Natural killer cell (primary cell): ENCODE measurements at regions not wholly inside any gene's neighbourhood (a gene's known extent, or its start where the extent isn't known, plus 50 kb on each side); places are given as distances from the start of the nearest gene placed in this dataset.
A peak's percentile ranks its signal among the peaks of the same experiment; 100 is the strongest.

Experiments used
- ATAC-seq, 3 donors: fragments of 150-1000 bp in 2 of 3; fragments of 200-7000 bp in 1 of 3; cut with Tn5 transposase; 1 replicate in 1 of 3; 2 replicates in 2 of 3; pipeline ENCODE4 v1.10.0; 2021; ENCODE audit warnings: mild to moderate bottlenecking in 2 of 3, moderate library complexity in 2 of 3
- DNase-seq, 2 donors: peaks; one replicate each; pipeline versions ENCODE4 v3.0.0 to v3.0.0-alpha.2; 2013 to 2021; ENCODE audit warnings: mixed read lengths in 1 of 2
- H3K27ac ChIP-seq: one replicate; pipeline ENCODE4 v1.5.1; 2013; ENCODE audit warnings: mild to moderate bottlenecking, low read length
- H3K27me3 ChIP-seq: one replicate; pipeline ENCODE4 v1.6.1; 2013; ENCODE audit warnings: low read length; ENCODE audit not compliant: control insufficient read depth, insufficient read depth
- H3K36me3 ChIP-seq: one replicate; pipeline ENCODE4 v1.6.1; 2013; ENCODE audit warnings: low read length; ENCODE audit not compliant: control insufficient read depth, insufficient read depth
- H3K4me1 ChIP-seq: one replicate; pipeline ENCODE4 v1.6.1; 2013; ENCODE audit warnings: low read length; ENCODE audit not compliant: control insufficient read depth, insufficient read depth
- H3K4me3 ChIP-seq: one replicate; pipeline ENCODE4 v1.5.1; 2013; ENCODE audit warnings: low read length
- H3K9me3 ChIP-seq: one replicate; pipeline ENCODE4 v1.6.1; 2013; ENCODE audit warnings: low read length; ENCODE audit not compliant: control insufficient read depth, insufficient read depth
- H3K27ac Mint-ChIP-seq, 2 donors: one replicate each; pipeline ENCODE4 v1.8.0; 2022; ENCODE audit warnings: mild to moderate bottlenecking in 2 of 2, mixed read lengths in 2 of 2, moderate library complexity in 1 of 2
- H3K27me3 Mint-ChIP-seq, 2 donors: one replicate each; pipeline ENCODE4 v1.8.0; 2022; ENCODE audit warnings: low read depth in 2 of 2, mixed read lengths in 2 of 2
- H3K36me3 Mint-ChIP-seq: one replicate; pipeline ENCODE4 v1.8.0; 2022; ENCODE audit warnings: mixed read lengths
- H3K4me1 Mint-ChIP-seq, 2 donors: one replicate each; pipeline ENCODE4 v1.8.0; 2022; ENCODE audit warnings: mixed read lengths in 2 of 2
- H3K4me3 Mint-ChIP-seq: one replicate; pipeline ENCODE4 v1.8.0; 2022; ENCODE audit warnings: mild to moderate bottlenecking, moderate library complexity, mixed read lengths
- H3K9me3 Mint-ChIP-seq, 2 donors: one replicate each; pipeline ENCODE4 v1.8.0; 2022; ENCODE audit warnings: mixed read lengths in 2 of 2
- WGBS: methylation state at CpG from one replicate; pipeline ENCODE4 v1.1.7; 2013; ENCODE audit warnings: missing lambda C conversion rate; ENCODE audit not compliant: insufficient coverage; 5-methylcytosine and 5-hydroxymethylcytosine counted together
- intact Hi-C: fragments of 100-400 bp; cut with micrococcal nuclease; formaldehyde crosslinking; loops from one replicate; pipeline ENCODE4 v1.14.2; 2022
- TF ChIP-seq, protein P1 (sequence below): fragments of 200-600 bp; IDR thresholded peaks from one replicate; pipeline ENCODE4 v1.8.0; 2022; ENCODE audit warnings: antibody characterized with exemption

DNA sequence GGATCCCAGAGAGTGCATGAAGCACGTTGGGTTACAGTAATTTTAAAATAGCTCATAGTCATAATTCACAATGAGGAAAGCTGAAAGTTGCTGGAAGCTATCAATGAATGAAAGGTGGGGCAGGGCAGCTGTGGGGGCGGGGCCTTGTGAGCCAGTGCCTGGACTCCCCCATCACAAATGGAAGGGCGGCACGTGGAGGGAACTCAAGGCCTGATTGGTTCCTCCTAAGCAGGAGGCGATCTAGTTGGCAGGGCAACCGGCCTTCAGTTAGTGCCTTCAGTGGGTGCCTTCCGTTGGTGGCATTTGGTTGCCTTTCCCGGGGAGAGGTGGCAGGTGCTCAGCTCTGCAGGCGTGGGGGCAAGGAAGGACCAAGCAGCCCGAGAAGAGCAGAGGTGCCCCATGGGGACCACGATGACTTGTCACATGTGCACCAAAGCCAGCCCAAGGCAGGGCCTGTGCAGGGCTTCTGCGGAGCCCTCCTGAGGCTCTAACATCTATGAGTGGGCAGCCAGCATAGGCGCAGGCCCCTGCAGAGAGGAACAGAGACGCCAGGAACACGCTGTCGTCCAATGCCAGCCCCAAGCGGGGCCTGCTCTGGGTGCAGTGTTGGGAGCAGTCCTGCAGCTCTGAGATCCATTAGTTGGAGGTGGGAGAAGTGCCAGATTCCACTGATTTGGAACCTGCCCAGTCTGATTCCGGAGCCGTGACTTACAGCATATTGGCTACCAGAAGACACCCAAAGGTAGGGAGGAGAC is 59.8 kb upstream of the PDSS1 start:
- H3K36me3 ChIP-seq: no peaks in the 10 kb centered on the region
- TF ChIP-seq, protein P1, sequence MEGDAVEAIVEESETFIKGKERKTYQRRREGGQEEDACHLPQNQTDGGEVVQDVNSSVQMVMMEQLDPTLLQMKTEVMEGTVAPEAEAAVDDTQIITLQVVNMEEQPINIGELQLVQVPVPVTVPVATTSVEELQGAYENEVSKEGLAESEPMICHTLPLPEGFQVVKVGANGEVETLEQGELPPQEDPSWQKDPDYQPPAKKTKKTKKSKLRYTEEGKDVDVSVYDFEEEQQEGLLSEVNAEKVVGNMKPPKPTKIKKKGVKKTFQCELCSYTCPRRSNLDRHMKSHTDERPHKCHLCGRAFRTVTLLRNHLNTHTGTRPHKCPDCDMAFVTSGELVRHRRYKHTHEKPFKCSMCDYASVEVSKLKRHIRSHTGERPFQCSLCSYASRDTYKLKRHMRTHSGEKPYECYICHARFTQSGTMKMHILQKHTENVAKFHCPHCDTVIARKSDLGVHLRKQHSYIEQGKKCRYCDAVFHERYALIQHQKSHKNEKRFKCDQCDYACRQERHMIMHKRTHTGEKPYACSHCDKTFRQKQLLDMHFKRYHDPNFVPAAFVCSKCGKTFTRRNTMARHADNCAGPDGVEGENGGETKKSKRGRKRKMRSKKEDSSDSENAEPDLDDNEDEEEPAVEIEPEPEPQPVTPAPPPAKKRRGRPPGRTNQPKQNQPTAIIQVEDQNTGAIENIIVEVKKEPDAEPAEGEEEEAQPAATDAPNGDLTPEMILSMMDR: no peak
- Mint-ChIP-seq H3K27ac (no peak overlapping the region), H3K9me3 (no peaks in the 10 kb centered on the region), H3K27me3 (peaks cover 3 to 9% of the 10 kb centered on the region in 2 donors), H3K4me1 (no peaks in the 10 kb centered on the region), H3K36me3 (no peaks in the 10 kb centered on the region), H3K4me3 (no peak overlapping the region)
- no peaks in the 10 kb centered on the region for H3K27me3 ChIP-seq
- ATAC-seq: no peak
- H3K4me1 ChIP-seq: no peaks in the 10 kb centered on the region
- WGBS: 89% methylated on average over 19 of the region's 19 CpGs
- no peak overlapping the region for H3K4me3 ChIP-seq
- H3K27ac ChIP-seq: no peak overlapping the region
- no peaks in the 10 kb centered on the region for H3K9me3 ChIP-seq
- DNase-seq: no peak
- intact Hi-C loops: no loop called here

DNA sequence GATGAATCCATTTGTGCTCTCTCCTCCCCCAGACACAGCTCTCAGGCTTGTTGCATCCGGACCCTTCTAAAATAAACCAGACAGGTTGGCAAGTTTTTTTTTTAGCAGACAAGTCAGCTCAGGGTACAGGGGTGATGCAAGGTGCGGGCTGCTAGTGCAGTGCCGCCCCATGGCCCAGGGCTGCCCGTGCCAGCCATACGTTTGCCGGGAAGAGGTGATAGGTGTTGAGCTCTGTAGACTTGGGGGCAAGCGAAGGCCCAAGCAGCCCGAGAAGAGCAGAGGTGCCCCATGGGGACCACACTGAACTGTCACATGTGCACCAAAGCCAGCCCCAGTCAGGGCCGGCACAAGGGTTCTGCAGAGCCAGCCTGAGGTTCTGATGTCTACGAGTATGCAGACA is 57.1 kb upstream of the PDSS1 start:
- Histone ChIP-seq H3K4me3 (no peak overlapping the region), H3K27ac (no peak overlapping the region), H3K36me3 (no peaks in the 10 kb centered on the region), H3K4me1 (no peaks in the 10 kb centered on the region), H3K27me3 (no peaks in the 10 kb centered on the region), H3K9me3 (no peaks in the 10 kb centered on the region)
- ATAC-seq (no peak), DNase-seq (no peak)
- WGBS: 93% methylated on average over 10 of the region's 10 CpGs
- H3K27me3 Mint-ChIP-seq: peaks cover 0 to 3% of the 10 kb centered on the region in 2 donors
- TF ChIP-seq, protein P1: no peak
- no peaks in the 10 kb centered on the region for H3K9me3 Mint-ChIP-seq
- H3K36me3 Mint-ChIP-seq: no peaks in the 10 kb centered on the region
- H3K27ac Mint-ChIP-seq: no peak overlapping the region
- H3K4me1 Mint-ChIP-seq: no peaks in the 10 kb centered on the region
- intact Hi-C loops: no loop called here
- H3K4me3 Mint-ChIP-seq: no peak overlapping the region

DNA sequence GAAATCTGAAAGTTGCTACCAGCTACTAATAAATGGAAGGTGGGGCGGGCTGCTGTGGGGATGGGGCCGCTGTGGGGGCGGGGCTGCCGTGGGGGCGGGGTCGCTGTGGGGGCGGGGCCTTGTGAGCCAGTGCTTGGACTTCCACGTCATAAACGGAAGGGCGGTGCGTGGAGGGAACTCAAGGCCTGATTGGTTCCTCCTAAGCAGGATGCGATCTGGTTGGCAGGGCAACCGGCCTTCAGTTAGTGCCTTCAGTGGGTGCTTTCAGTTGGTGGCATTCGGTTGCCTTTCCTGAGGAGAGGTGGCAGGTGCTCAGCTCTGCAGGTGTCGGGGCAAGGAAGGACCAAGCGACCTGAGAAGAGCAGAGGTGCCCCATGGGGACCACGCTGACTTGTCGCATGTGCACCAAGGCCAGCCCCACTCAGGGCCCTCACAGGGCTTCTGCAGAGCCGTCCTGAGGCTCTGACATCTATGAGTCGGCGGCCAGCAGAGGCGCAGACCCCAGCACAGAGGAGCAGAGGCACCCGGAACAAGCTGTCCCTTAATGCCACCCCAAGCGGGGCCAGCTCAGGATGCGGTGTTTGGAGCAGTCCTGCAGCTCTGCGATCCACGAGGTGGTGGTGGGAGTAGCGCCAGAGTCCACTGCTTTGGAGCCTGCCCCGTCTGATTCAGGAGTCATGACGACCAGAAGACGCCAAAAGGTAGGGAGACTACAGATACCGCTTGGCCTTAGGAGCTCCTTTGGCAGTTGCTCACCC is 54.4 kb upstream of the PDSS1 start:
- no peak overlapping the region for H3K27ac Mint-ChIP-seq
- no peaks in the 10 kb centered on the region for H3K36me3 Mint-ChIP-seq
- DNase-seq (peak in 1 of 2 donors; percentile 37), ATAC-seq (no peak)
- H3K4me3 Mint-ChIP-seq: no peak overlapping the region
- H3K9me3 Mint-ChIP-seq: no peaks in the 10 kb centered on the region
- Histone ChIP-seq H3K4me3 (no peak overlapping the region), H3K27ac (no peak overlapping the region), H3K27me3 (no peaks in the 10 kb centered on the region), H3K36me3 (no peaks in the 10 kb centered on the region), H3K9me3 (no peaks in the 10 kb centered on the region), H3K4me1 (no peaks in the 10 kb centered on the region)
- peaks cover 0 to 3% of the 10 kb centered on the region in 2 donors for H3K27me3 Mint-ChIP-seq
- WGBS: 92% methylated on average over 32 of the region's 32 CpGs
- intact Hi-C loops: no loop called here
- H3K4me1 Mint-ChIP-seq: no peaks in the 10 kb centered on the region
- TF ChIP-seq, protein P1: no peak
